Ureter (tissue), 1 donor: ENCODE measurements at regions not wholly inside any gene's neighbourhood (a gene's known extent, or its start where the extent isn't known, plus 50 kb on each side); places are given as distances from the start of the nearest gene placed in this dataset.

Source experiments
- DNase-seq: peaks from one replicate; pipeline ENCODE4 v3.0.0-alpha.2; 2020; ENCODE audit warnings: low spot score
- donor health status: DM: yes; HTN: yes; CAD: no.

DNA sequence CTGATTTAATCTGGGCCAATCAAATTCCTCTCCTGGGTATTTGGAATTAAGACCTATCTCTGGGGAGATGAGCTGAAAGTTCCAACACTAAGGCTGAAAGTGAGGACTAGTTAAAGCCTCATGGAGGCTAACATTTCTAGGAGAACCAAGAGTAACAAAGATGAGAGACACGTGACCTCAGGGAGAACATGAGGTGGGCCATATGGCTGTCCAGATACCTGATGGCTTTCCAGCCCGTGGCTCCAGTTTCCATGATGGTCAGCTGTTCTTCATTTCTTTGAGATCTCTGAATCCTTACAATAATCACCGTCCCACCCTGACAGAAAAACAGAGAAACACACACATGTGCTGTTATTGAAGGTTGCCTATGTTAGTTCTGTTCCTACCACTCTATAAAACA lies 66.1 kb downstream of the LEPR start:
- DNase-seq, result no peak

DNA sequence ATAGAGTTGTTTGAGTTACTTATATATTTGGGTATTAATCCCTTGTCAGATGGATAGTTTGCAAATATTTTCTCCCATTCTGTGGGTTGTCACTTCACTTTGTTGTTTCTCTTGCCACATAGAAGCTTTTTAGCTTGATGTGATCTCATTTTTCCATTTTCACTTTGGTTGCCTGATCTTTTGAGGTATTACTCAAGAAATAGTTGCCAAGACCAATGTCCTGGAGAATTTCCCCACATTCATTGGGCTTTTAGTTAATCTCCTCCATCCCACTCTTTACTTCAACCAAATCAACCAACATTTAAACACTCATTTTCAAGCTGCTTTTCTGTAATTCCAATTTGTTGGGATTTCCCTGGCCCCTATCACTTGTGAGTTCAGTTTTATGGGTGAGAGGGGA lies 69.0 kb downstream of the LEPR start:
- DNase-seq, result no peak

DNA sequence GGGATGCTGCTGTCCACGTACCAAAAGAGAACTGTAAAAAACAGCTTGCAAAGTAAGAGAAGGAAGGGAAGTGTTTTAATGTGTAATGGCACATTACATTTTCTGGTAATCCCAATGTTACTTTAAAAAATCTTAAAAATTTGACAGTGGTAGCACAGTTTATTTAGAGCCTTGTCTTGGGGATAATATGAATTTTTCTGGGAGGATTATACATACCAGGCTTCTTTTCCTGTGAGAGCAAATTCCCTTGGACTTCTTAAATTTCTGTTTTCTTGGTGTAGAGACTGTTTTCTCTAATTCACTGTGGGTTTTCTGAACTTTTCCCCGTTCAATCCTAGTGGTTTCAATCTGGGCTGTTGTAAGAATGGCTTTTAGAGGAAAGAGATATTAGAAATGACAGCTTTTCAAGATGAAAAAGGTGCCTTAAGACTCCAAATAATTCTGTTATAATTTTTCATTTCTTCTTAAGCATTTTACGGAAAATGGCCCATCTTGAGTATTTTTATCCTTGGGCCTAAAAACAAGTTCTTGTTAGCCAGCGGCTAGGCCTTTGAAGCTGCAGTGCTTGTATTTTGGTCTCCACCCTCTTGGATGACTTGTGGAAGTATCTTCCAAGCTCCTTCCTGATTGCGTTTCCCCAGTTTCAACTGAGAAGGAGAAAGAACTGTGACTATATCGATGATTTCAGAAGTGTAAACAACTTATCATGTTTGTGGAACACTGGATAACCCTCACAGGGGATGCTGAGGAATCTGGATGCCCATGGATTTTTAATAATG lies 70.0 kb downstream of the LEPR start:
- no peak for DNase-seq

DNA sequence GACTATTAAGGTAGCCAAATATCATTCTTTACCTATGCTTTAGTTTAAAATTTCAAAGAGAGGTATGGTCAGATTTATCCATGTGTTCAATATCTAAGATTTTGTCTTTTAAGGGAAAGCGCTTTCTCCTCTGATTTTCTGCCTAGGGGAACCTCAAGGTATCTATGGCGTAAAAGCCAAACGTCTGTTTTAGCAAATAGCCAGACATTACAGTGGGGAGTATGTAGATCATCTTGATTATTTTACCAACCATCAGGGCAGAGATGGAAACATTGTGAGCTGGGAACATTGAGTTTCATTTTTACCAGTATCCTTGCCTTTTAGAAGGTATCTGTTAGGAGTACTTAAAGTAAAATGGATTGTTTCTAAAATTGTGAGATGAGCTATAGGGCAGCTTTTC lies 71.0 kb downstream of the LEPR start:
- no peak for DNase-seq

DNA sequence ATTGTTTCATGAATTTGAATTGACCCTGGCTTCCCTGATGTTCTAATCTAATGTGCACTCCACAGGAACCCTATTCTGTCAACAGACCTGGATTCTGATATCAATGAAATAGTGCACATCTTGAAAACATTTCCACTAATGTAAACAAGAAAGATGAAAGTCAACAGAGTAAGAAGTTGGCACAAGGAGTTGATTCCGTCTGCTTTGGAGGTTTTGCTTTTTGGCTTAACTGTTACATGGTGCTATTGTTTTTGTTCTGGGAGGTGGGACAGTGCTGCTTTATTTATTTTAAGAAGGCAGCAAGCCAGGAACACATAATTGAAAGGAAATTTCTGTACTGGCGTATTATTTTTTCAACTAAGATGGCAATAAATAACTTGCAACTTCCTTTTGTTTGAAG lies 73.3 kb downstream of the LEPR start:
- no peak for DNase-seq

DNA sequence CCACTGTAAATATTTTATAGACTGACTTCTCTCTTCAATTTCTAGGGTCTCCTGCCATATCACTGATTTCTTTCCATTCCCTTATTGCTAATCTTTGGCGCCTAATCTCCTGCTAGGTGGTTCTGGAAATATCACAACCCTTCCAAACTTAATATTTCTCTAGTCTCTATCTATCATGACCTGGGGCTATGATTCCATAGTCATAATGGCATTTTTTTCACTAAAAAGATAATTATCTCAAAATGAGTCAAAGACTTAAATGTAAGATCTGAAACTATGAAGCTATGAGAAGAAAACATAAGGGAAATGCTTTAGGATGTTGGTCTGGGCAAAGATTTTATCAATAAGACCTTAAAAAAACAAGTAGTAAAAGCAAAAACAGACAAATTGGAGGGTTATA lies 74.2 kb downstream of the LEPR start:
- no peak for DNase-seq

DNA sequence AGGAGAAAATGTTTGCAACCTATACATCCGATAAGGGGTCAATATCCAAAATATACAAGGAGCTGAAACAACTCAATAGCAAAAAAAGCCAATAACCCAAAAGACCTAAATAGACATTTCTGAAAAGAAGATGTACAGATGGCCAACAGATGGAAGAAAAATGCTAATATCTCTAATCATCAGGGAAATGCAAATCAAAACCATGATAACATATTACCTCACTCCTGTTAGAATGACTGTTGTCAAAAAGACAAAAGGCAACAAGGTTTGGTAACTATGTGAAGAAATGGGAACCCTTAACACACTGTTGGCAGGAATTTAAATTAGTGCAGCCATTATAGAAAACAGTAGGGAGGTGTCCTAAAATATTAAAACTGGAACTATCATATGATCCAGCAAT lies 74.7 kb downstream of the LEPR start:
- DNase-seq, result no peak

DNA sequence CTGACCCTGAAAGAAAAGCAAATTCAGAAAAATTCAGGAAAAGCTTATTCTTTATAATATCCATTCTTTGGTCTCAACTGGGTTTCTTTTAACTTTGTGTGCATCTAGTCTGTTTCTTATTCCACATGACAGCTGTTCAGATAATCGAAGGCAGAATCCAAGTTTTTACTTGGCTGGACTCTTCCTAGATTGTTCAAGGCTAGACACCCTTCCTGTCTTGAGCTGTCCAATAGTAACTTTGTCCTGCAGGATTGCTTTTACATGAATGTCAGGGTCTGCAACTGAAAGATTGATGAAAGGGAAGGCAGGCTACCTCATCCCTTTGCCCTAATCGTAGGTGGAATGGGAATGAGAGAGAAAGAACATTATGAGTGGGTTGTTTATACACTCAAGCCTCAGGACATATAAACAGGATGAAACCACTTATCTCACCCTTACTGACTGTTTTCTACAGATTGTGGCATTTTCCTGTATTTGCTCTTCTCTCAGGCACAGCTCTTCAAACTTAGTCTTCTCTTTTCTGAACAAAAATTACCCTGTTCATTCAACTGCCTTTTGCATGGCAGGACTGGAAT lies 76.9 kb downstream of the LEPR start:
- no peak for DNase-seq

DNA sequence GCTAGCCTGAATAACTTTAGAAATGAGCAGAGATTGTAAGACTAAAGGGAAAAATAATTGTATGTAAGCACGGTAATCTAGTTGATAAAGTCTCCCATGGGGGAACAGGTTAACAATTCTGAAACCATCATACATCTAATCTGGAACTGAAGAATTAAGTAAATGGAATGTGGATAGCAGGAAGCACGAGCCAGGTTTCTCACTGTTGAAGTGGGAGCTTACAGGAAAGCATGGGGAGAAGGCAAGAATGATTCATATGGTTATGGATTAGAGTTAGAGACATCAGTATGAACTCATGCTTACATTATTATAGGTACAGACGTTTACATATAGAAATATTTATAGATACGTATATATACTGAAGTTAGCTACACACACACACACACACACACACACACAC lies 83.0 kb downstream of the LEPR start:
- no peak for DNase-seq

DNA sequence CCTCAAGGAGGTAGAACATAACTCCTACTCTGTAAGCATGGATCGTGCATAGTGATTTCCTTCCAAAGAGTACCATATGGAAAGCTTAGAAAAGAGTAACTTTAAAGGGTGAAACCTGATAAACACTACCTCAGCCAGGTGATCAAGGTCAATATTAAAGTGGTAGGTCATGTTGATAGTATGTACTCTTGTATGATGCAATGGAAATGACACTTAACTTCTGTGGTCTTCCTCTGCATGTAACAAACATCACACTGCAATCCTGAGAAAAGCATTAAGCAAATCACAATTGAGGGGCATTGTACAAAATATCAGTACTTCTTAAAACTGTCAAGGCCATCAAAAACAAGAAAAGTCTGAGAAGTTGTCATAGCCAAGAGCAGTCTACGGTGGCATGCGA lies 83.8 kb downstream of the LEPR start:
- DNase-seq, result no peak

DNA sequence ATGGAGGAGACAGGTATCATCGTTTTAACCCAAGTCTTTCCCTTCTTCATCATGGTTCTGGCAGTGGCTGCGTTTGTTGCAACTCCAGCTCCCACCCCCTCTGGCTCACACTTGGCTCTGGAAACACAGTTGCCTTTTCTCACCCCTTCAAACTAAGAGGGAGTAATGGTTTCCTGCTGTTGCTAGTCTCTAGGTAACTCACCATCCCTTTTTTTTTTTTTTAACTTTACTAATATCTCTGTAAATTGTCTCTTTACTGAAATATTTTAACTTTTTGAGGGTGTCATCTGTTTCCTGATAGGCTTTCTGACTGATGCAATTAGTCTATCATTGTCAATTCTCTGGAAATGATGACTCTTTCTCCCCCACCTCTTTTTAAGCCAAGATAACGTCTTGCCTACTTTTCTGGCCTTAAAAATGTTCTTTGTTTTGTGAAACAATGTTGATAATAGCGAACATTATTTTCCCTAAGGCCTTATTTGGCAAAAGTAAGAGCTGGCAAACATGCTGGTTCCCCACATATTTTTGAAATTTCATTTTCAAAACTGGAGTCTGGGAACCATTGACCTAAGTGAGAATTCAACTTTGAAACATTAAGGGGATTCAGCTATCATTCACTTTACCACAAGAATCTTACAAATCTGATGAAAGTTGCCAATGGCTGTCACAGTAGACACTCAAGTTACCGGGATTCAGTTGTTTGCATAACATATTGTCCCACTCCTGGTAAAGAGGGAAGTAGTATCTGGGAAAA lies 85.3 kb downstream of the LEPR start:
- DNase-seq, result no peak

DNA sequence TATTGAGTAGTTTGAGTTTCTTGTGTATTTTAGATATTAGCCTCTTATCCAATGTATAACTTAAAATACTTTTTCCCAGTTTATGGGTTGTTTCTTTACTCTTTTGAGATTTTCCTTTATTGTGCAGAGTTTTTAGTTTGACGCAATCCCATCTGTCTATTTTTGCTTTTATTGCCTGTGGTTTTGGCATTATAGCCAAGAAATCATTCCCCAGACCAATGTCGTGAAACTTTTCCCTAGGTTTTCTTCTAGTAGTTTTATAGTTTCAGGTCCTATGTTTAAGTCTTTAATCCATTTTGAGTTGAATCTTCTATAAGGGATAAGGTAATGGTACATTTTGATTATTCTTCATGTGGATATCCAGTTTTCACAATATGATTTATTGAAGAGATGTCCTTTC lies 87.6 kb downstream of the LEPR start:
- DNase-seq, result no peak

DNA sequence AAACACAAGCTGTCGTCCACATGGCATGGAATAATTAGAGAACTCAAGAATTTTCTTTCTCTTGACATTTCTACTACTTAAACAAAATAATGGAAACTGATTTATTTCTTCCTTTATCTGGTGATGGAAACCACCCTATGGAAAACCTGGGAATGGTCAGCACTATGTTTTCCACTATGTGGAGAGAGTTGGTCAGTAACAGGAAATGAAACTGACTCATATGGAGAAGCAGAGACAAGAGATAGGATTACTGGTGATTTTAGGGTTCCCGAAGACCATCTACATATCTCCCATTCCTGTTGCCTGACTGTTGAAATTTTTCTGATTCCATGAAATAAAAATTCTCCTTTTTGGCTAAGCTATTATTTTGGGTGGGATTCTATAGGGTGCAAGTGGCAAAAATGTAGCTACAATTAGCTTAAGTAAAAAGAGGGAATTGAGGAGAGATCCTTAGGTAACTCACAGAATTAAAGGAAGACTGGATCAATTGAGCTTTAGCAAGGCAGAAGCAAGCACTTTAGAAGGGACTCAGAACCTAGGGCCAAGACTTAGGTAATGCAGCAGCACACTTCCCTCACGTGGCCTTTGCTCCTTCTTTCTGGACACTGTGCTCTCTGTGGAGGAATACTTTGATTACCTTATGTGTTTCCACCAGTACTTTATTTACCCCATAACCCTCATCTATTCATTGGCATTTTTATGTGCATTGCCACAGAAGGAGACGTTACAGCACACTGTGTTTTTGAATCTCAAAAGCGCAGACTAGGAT lies 89.6 kb downstream of the LEPR start:
- no peak for DNase-seq

DNA sequence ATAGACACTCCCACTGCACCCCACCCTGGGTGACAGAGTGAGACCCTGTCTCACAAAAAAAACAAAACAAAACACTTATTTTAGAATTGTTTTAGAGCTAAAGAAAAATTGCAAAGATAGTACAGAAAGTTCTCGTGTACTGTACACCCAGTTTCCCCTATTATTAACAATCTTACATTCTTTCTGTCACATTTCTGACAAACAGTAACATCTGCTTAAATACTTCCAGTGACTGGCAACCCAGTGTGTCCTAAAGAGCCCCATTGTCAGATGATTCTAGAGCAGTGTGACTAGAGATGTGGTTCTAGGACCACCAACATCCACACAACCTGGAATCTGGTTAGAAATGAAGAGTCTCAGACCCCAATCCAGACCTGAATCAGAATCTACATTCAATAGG lies 90.5 kb downstream of the LEPR start:
- DNase-seq, result no peak

DNA sequence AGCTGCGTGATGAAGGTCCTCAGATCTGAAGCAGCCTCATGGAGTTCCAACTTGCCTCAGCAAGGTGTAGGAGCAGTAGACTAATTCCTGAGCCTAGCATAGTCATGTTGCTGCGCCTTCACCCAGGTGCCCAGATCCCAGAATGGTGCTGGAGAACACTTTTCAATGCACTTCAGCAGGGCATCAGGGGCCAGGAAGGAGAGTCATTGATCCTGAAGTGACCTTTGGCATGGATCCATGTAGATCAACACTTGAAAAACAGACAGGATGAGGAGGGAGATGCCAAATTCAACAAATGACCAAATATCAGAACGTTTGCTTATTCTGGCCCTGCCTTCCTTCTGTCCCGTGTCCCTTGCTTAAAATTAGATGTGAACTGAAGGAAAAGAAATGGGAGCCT lies 91.9 kb downstream of the LEPR start:
- DNase-seq, result no peak

DNA sequence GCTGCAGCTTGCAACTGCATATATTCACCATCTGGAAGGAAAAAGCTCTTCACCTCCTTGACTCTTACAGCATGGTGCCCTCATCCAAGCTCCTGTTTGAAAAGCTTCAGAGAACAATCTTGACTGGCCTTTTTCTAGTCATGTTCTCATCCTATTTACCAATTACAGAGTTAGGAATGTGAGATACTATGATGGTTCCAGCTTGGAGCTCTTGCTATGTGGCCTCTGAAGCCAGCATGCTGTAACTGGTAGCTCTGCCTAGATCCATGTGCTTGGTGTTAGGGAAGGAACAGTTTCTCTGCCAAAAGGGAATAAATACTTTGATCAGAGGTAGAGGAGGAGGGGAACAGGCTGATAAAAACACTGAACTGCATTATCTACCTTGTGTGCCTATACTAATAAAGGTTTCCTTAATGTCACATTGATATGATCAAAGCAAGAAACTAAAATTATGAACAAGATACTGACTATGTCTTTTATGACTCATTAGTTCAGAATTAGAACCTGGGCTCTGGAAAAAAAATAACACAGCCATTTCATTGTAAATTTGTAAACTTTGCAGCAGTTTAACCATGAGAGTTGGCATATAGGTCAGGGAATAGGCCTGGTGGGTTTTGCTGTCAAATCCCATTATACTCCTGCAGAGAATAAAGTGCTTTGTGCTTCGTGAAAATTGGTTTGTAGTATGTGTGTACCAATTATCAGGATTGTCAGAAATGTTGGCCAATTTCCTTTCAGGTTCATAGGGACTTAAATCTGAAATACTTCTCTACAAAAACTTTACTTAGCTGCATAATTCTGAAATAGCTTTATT lies 92.7 kb downstream of the LEPR start:
- DNase-seq, result no peak

DNA sequence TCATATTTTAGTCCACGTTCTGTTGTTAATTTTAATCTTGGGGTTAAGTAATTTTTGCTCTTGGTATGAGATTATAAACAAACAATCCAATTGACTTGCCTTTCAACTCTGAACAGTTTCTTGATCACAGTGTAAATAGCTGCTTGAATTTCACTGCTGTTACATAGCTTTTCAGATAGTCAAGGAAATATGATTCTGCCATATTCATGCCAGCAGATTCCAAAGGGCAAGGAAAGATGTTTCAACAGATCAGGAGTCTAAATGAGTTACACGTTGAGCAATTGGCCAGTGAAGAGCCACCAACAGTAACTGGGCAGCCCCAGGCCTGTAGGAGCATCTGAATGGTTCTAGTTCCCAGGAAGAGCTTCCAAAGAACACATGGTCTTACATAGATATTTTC lies 93.6 kb downstream of the LEPR start:
- no peak for DNase-seq

DNA sequence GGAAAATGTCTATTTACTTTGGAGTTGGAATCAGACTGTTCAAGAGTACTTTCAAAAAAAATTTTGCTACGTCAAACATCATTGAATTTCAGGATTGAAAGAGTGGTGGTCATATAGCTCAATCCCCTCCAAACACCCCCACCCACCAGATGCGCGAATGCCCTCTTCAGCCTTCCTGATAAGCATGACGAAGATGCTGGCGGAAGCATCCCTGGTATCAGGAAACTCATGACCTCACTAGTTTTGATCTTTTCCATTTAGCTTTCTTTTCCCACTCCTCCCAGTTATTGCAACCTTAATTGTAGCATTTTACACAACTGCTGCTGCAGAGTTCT lies 104.4 kb downstream of the LEPR start:
- no peak for DNase-seq

DNA sequence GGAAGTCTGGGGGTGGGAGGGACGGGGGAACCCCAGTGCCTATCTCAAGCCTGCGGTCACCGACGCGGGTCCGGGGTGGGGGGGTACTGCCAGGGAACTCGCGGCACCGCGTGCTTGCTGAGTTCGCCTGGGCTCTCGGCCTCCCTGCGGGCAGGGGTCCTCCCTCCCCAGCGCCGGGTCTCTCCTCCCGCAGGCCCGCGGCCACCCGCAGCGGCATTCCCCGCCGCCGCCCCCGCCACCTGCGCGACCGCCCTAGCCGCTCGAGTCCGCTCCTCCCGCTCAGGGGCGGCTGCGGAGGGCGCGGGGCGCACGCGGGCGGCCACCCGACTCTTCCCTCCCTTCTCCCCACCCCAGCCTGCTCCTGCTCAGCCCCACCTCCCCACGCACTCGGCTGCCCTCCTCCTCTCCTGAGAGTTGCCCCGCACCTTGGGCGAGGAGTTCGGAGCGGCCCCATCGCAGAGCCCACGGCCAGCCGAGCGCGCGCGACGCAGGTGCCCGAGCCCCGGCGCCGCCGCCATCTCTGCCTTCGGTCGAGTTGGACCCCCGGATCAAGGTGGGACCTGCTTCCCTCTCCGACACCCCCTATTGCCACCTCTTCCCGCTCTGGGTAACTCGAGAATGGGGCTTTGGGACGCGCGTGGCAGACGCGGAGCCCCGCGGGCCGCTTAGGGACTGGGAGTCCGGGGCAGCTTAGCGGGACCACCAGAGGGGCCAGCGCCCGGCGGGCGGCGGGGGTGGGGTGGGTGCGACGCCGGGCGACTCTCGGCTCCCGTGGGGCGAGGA lies 105.0 kb downstream of the LEPR start:
- DNase-seq, result no peak

DNA sequence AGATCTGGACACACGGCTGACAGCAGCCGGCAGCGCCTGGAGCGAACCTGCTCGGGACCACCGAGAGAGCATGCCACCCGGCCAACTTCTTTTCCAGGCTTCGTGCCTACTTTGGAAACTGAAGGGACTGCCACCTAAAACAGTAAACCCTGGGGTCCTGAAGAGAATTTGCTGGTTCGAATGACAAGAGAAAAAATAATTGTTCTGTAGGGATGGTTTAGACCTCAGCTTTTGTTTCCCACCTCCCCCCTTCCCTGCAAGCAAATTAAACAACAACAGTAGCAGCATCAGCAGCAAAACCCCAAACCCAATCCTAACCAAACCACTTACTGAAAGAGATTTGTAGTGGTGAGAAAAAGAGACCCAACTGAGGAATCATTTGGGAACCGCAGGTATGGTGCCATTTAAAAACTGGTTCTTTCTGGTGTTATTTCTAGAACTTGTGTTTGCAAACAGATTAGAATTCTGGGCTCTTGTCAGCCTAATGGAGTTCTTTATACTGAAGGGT lies 105.6 kb downstream of the LEPR start:
- no peak for DNase-seq

DNA sequence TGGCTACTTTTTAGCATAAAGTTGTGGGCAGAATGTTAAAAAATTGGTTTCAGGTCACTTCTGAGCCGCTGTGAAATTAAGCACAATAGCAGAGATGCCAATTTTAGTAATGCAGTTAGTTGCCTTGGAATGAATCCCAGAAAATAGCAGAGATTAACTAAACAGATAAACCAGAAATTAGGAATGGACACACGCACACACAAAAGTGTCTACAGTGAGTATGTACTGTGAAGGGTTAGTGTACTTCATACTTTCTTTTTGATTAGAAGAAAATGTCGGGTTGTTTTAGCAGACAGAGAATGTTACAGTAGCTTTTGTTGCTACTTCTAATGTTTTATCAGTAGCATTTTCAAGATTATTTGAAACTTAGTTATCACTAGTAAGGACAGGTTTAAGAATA lies 106.7 kb downstream of the LEPR start:
- DNase-seq, result no peak
